Right atrium auricular region (tissue), 2 donors: ENCODE measurements at regions not wholly inside any gene's neighbourhood (a gene's known extent, or its start where the extent isn't known, plus 50 kb on each side); places are given as distances from the start of the nearest gene placed in this dataset.
"Not testable (repeated sequence)": the region's sequence is repeated elsewhere in the genome, so short reads cannot be mapped to it uniquely, and the experiment has no call there.

Experiments
- DNase-seq: peaks from one replicate; pipeline ENCODE4 v3.0.0-alpha.2; 2019; ENCODE audit warnings: low spot score
- H3K27ac ChIP-seq, 2 donors: fragments of 200-600 bp; sonication (generic); 1 replicate in 1 of 2; 2 replicates in 1 of 2; pipeline ENCODE4 v1.5.1; 2016 to 2019
- H3K27me3 ChIP-seq, 2 donors: fragments of 200-600 bp; sonication (generic); one replicate each; pipeline versions ENCODE4 v1.5.1 to v1.6.0; 2017 to 2019
- H3K36me3 ChIP-seq: fragments of 200-600 bp; sonication (generic); one replicate; pipeline ENCODE4 v1.5.1; 2016
- H3K4me1 ChIP-seq, 2 donors: fragments of 200-600 bp; sonication (generic); one replicate each; pipeline versions ENCODE4 v1.5.1 to v1.6.0; 2017 to 2019
- H3K4me3 ChIP-seq, 2 donors: fragments of 200-600 bp; sonication (generic); 1 replicate in 1 of 2; 2 replicates in 1 of 2; pipeline ENCODE4 v1.5.1; 2017 to 2019; ENCODE audit warnings: mild to moderate bottlenecking in 1 of 2, moderate library complexity in 1 of 2
- H3K9me3 ChIP-seq, 2 donors: fragments of 200-600 bp; sonication (generic); one replicate each; pipeline ENCODE4 v1.5.1; 2019
- TF ChIP-seq, protein P1 (sequence below), 2 donors: fragments of 200-600 bp; sonication (generic); IDR thresholded peaks; one replicate each; pipeline ENCODE4 v1.5.1; 2019; ENCODE audit warnings: antibody characterized with exemption in 2 of 2

DNA sequence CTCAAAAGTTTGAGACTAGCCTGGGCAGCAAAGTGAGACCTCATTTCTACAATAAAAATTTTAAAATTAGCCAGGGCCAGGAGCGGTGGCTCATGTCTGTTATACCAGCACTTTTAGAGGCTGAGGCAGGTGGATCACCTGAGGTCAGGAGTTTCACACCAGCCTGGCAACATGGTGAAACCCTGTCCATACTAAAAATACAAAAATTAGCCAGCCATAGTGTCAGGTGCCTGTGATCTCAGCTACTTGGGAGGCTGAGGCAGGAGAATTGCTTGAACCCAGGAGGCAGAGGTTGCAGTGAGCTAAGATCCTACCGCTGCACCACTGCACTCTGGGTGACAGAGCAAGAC lies 85.1 kb upstream of the MAP4 start:
- H3K9me3 ChIP-seq, result not testable (repeated sequence)

GRCh38 chr3:48092270-48092669 lies 76.1 kb upstream of the MAP4 start:
- Histone ChIP-seq H3K27ac (no peak overlapping the region), H3K27me3 (no peaks in the 10 kb centered on the region), H3K36me3 (no peaks in the 10 kb centered on the region), H3K9me3 (no peaks in the 10 kb centered on the region), H3K4me1 (peaks cover 0 to 8% of the 10 kb centered on the region in 2 donors), H3K4me3 (no peak overlapping the region)
- DNase-seq, result no peak
- TF ChIP-seq, protein P1, sequence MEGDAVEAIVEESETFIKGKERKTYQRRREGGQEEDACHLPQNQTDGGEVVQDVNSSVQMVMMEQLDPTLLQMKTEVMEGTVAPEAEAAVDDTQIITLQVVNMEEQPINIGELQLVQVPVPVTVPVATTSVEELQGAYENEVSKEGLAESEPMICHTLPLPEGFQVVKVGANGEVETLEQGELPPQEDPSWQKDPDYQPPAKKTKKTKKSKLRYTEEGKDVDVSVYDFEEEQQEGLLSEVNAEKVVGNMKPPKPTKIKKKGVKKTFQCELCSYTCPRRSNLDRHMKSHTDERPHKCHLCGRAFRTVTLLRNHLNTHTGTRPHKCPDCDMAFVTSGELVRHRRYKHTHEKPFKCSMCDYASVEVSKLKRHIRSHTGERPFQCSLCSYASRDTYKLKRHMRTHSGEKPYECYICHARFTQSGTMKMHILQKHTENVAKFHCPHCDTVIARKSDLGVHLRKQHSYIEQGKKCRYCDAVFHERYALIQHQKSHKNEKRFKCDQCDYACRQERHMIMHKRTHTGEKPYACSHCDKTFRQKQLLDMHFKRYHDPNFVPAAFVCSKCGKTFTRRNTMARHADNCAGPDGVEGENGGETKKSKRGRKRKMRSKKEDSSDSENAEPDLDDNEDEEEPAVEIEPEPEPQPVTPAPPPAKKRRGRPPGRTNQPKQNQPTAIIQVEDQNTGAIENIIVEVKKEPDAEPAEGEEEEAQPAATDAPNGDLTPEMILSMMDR (IDR thresholded peaks at IDR 0.05), result no peak

More for the DNA sequence above, 85.1 kb upstream of the MAP4 start:
- H3K27ac ChIP-seq, H3K36me3 ChIP-seq, H3K27me3 ChIP-seq, H3K4me3 ChIP-seq, H3K4me1 ChIP-seq, DNase-seq: not testable (repeated sequence)

DNA sequence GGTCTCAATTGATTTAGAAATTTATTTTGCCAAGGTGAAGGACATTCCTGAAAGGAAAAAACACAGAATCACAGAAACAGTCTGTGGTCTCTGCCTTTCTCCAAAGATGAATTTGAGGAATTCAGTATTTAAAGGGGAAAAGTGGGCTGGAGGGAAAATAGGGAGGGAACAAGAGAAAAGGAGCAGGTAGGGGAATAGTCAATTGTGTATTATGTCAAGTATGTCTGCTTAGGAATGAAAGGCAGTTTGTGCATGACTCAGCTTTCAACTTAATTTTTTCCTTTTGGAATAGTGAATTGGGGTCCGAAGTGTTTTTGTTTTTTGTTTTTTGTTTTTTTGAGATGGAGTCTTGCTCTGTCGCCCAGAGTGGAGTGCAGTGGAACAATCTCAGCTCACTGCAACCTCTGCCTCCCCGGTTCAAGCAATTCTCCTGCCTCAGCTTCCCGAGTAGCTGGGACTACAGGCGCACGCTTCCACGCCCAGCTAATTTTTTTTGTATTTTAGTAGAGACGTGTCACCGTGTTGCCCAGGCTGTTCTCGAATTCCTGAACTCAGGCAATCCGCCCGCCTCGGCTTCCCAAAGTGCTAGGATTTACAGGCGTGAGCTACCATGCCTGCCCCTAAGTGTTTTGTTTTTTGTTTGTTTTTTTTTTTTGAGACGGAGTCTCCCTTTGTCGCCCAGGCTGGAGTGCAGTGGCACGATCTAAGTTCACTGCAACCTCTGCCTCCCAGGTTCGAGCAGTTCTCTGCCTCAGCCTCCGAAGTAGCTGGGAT lies 74.1 kb upstream of the MAP4 start:
- no peak overlapping the region for H3K4me3 ChIP-seq
- H3K4me1 ChIP-seq, result peaks cover 0 to 28% of the 10 kb centered on the region in 2 donors
- H3K27ac ChIP-seq, result no peak overlapping the region
- H3K9me3 ChIP-seq, result no peaks in the 10 kb centered on the region
- no peaks in the 10 kb centered on the region for H3K36me3 ChIP-seq
- no peak for DNase-seq
- H3K27me3 ChIP-seq, result no peaks in the 10 kb centered on the region
- TF ChIP-seq, protein P1 (IDR thresholded peaks at IDR 0.05), result no peak

- TF ChIP-seq, protein P1 (IDR thresholded peaks at IDR 0.05), result no peak
- no peaks in the 10 kb centered on the region for H3K9me3 ChIP-seq
Measured at GRCh38 chr3:48088749-48089466, 72.7 kb upstream of the MAP4 start.

DNA sequence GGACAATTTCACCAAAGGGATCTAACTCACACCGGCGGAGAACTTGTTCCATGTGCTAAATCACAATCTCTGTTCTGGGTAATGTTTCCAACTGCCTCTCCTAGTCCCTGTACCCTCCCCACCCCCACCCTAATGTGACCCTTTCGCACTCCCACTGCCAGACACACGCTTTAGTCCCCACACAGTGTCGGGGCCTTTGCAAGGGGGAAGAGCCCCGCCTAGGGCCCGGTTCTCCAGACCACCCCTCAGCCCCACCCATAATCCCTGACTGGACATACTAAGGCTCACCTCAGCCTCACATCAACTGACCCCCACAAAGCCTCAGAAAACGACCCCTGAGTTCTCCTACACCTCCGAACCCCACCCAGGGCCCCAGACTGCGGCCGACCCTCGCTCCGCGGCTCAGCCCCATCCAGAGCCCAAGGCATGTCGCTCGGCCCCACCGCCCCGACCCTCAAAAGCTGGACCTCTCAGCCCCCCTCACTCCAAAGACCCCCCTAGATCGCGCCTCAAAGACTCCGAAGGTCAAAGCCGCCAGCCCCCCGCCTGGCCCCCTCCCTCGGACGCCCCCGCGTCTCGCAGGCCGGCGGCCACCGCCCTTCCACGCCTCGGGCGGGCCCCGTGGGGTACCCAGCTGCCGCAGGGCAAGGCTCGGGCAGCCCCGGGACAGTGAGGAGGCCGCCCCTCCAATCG lies 72.0 kb upstream of the MAP4 start:
- Histone ChIP-seq H3K4me1 (peaks cover 0 to 39% of the 10 kb centered on the region in 2 donors), H3K36me3 (peaks cover 8% of the 10 kb centered on the region), H3K27me3 (no peaks in the 10 kb centered on the region)

More at GRCh38 chr3:48088749-48089466, 72.7 kb upstream of the MAP4 start:
- Histone ChIP-seq H3K27ac (peak overlapping the region; percentile 97 to 99), H3K4me1 (peaks cover 0 to 39% of the 10 kb centered on the region in 2 donors), H3K27me3 (no peaks in the 10 kb centered on the region), H3K4me3 (peak overlapping the region; percentile 71 to 99), H3K36me3 (peaks cover under 1% of the 10 kb centered on the region)
- DNase-seq, result peak; percentile 97

More for the DNA sequence above, 72.0 kb upstream of the MAP4 start:
- H3K4me3 ChIP-seq, result peak overlapping the region; percentile 71 to 99
- peak overlapping the region; percentile 97 to 99 for H3K27ac ChIP-seq
- DNase-seq, result peak; percentile 60
- TF ChIP-seq, protein P1 (IDR thresholded peaks at IDR 0.05), result no peak
- no peaks in the 10 kb centered on the region for H3K9me3 ChIP-seq
